ENCODE measurements at regions not wholly inside any gene's neighbourhood (a gene's known extent, or its start where the extent isn't known, plus 50 kb on each side); places are given as distances from the start of the nearest gene placed in this dataset.

- Histone ChIP-seq H3K79me2 (replicated peaks; ENCODE audit: insufficient read depth) (no peaks in the 10 kb centered on the region), H3K36me3 (ENCODE audit: insufficient read depth) (no peaks in the 10 kb centered on the region), H3K9me2 (ENCODE audit: insufficient read depth) (no peaks in the 10 kb centered on the region), H3K27ac (ENCODE audit: low read depth) (no peak overlapping the region), H4K20me1 (replicated peaks; ENCODE audit: insufficient read depth) (no peaks in the 10 kb centered on the region), H3K4me2 (no peak overlapping the region), H3K4me3 (no peak overlapping the region), H3K4me1 (ENCODE audit: insufficient read depth) (no peaks in the 10 kb centered on the region), H3F3A (replicated peaks; ENCODE audit: low read depth) (no peaks in the 10 kb centered on the region), H2AFZ (no peak overlapping the region), H3K27me3 (ENCODE audit: insufficient read depth) (no peaks in the 10 kb centered on the region)
- no peaks in the 10 kb centered on the region for H3K36me3 Mint-ChIP-seq (ENCODE audit: low read depth)
- ATAC-seq = no peak
- no peak overlapping the region for H3K4me3 Mint-ChIP-seq
- no peak for TF ChIP-seq ZNF114 (CRISPR knock-in tag; IDR thresholded peaks at IDR 0.05)
- no peak for TF ChIP-seq JUNB (IDR thresholded peaks at IDR 0.05; ENCODE audit: unreplicated experiment)
- TF ChIP-seq STAT1 (IDR thresholded peaks at IDR 0.05; ENCODE audit: unreplicated experiment) = no peak
- no peak for TF ChIP-seq REST (IDR thresholded peaks at IDR 0.05; ENCODE audit: unreplicated experiment)
- TF ChIP-seq POLR2AphosphoS5 (IDR thresholded peaks at IDR 0.05; ENCODE audit: low read depth) = no peak
- no peak for TF ChIP-seq EZH2phosphoT487 (IDR thresholded peaks at IDR 0.05; ENCODE audit: unreplicated experiment)
- H3K27ac Mint-ChIP-seq = no peak overlapping the region
- no peaks in the 10 kb centered on the region; the same call in 1 of the 3 replicates for H3K4me1 Mint-ChIP-seq
- no peak for DNase-seq (ENCODE audit: low spot score)
- no peaks in the 10 kb centered on the region for H3K9me3 Mint-ChIP-seq
- H3K27me3 Mint-ChIP-seq (ENCODE audit: insufficient read depth, low read depth, poor library complexity) = peaks cover 8% of the 10 kb centered on the region
Measured at GRCh38 chr1:47635111-47635510, 197.3 kb downstream of the FOXD2 start.

DNA sequence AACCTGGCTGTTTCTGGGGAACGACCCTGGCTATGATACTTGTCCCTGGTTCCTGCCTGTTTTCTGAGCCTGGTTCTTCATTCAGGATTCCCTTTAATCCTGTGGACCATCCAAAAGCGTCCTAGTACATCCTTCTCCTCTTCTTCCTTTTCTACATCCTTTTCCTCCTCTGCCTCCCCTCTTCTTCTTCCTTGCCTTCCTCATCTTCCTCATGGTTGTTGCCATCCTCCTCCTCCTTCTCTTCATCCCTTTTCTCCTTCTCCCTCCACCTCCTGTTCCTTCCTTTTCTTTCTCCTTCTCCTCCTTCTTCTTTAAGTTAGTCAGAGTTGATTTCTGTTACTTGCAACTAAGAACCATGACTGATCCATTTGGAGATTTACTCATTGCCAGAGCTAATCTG is 197.8 kb downstream of the FOXD2 start:
- DNase-seq (ENCODE audit: low spot score) = no peak
- no peaks in the 10 kb centered on the region for H4K20me1 ChIP-seq (replicated peaks; ENCODE audit: insufficient read depth)
- Mint-ChIP-seq H3K27ac (no peak overlapping the region), H3K36me3 (ENCODE audit: low read depth) (no peaks in the 10 kb centered on the region), H3K27me3 (ENCODE audit: insufficient read depth, low read depth, poor library complexity) (peaks cover 8% of the 10 kb centered on the region), H3K4me3 (no peak overlapping the region), H3K9me3 (no peaks in the 10 kb centered on the region), H3K4me1 (no peaks in the 10 kb centered on the region; the same call in 1 of the 3 replicates)
- no peaks in the 10 kb centered on the region for H3K79me2 ChIP-seq (replicated peaks; ENCODE audit: insufficient read depth)
- TF ChIP-seq, protein P1, sequence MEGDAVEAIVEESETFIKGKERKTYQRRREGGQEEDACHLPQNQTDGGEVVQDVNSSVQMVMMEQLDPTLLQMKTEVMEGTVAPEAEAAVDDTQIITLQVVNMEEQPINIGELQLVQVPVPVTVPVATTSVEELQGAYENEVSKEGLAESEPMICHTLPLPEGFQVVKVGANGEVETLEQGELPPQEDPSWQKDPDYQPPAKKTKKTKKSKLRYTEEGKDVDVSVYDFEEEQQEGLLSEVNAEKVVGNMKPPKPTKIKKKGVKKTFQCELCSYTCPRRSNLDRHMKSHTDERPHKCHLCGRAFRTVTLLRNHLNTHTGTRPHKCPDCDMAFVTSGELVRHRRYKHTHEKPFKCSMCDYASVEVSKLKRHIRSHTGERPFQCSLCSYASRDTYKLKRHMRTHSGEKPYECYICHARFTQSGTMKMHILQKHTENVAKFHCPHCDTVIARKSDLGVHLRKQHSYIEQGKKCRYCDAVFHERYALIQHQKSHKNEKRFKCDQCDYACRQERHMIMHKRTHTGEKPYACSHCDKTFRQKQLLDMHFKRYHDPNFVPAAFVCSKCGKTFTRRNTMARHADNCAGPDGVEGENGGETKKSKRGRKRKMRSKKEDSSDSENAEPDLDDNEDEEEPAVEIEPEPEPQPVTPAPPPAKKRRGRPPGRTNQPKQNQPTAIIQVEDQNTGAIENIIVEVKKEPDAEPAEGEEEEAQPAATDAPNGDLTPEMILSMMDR (conservative IDR thresholded peaks at IDR 0.05; ENCODE audit: low read depth in 2 of 2) = no peak
- ATAC-seq = no peak
- no peaks in the 10 kb centered on the region for H3K9me2 ChIP-seq (ENCODE audit: insufficient read depth)
- no peak overlapping the region for H3K27ac ChIP-seq (ENCODE audit: low read depth)
- H3K4me3 ChIP-seq = no peak overlapping the region
- no peaks in the 10 kb centered on the region for H3F3A ChIP-seq (replicated peaks; ENCODE audit: low read depth)
- no peak overlapping the region for H2AFZ ChIP-seq
- no peaks in the 10 kb centered on the region for H3K36me3 ChIP-seq (ENCODE audit: insufficient read depth)
- H3K4me1 ChIP-seq (ENCODE audit: insufficient read depth) = no peaks in the 10 kb centered on the region
- H3K27me3 ChIP-seq (ENCODE audit: insufficient read depth) = no peaks in the 10 kb centered on the region
- H3K4me2 ChIP-seq = no peak overlapping the region
